GM12801 (cell line): ENCODE measurements at regions not wholly inside any gene's neighbourhood (a gene's known extent, or its start where the extent isn't known, plus 50 kb on each side); places are given as distances from the start of the nearest gene placed in this dataset.

ENCODE experiments used
- TF ChIP-seq, protein P1 (sequence below): IDR thresholded peaks from one replicate; pipeline ENCODE4 v1.5.1; 2011; ENCODE audit warnings: control low read depth; ENCODE audit not compliant: insufficient read length; ENCODE audit errors: extremely low read depth

GRCh38 chr2:136324966-136325365 lies 207.0 kb upstream of the CXCR4 start:
- TF ChIP-seq, protein P1, sequence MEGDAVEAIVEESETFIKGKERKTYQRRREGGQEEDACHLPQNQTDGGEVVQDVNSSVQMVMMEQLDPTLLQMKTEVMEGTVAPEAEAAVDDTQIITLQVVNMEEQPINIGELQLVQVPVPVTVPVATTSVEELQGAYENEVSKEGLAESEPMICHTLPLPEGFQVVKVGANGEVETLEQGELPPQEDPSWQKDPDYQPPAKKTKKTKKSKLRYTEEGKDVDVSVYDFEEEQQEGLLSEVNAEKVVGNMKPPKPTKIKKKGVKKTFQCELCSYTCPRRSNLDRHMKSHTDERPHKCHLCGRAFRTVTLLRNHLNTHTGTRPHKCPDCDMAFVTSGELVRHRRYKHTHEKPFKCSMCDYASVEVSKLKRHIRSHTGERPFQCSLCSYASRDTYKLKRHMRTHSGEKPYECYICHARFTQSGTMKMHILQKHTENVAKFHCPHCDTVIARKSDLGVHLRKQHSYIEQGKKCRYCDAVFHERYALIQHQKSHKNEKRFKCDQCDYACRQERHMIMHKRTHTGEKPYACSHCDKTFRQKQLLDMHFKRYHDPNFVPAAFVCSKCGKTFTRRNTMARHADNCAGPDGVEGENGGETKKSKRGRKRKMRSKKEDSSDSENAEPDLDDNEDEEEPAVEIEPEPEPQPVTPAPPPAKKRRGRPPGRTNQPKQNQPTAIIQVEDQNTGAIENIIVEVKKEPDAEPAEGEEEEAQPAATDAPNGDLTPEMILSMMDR, result no peak

DNA sequence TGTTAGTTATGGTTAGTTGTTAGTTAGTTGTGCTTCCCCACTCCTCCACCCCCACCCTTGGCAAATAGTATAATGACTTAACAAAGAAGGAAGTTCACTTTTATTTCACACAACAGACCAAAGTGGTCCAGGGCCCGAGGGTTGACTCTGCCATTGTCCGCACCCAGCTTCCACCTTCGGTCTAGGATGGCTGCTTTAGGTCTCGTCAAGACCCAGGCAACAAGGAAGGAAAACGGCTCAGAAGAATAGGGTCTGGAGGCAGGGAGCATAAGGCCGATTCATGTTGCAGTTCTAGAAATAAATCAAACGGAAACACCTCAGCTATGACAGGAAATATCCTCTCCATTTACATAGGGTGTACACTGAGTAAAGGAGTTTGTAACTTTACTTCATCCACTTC lies 206.0 kb upstream of the CXCR4 start:
- TF ChIP-seq, protein P1, result no peak

DNA sequence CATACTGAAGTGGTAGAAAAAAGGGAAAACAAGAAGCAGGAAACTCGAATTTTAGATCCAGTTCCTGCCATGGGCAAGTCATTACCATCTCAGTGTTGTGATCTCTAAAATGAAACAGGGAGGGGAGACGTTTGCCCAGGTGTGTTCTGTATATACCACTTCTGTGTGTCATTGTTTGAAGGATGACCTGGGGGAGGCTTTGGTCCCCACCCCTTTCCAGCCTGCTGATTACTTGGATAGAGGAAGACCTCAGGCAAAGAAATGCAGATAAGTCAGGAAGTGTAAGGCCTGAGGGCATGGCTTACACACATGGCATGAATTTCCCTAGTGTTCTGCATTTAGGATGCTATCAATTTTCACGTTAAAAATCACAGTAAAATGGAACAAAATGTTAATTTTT lies 205.2 kb upstream of the CXCR4 start:
- TF ChIP-seq, protein P1, result no peak

- TF ChIP-seq, protein P1, result no peak
Measured at GRCh38 chr2:136322428-136322827, 204.5 kb upstream of the CXCR4 start.

GRCh38 chr2:136319651-136320050 lies 201.7 kb upstream of the CXCR4 start:
- TF ChIP-seq, protein P1, result no peak

GRCh38 chr2:136319237-136319636 lies 201.3 kb upstream of the CXCR4 start:
- TF ChIP-seq, protein P1, result no peak

GRCh38 chr2:136314240-136314639 lies 196.3 kb upstream of the CXCR4 start:
- TF ChIP-seq, protein P1, result no peak

GRCh38 chr2:136310797-136311603 lies 193.1 kb upstream of the CXCR4 start:
- TF ChIP-seq, protein P1, result no peak
